Transverse colon (tissue), 4 donors: ENCODE measurements at regions not wholly inside any gene's neighbourhood (a gene's known extent, or its start where the extent isn't known, plus 50 kb on each side); places are given as distances from the start of the nearest gene placed in this dataset.

Source experiments
- CTCF ChIP-seq, 5 experiments: fragments of 200-600 bp in 3 of 5; fragments of 450-650 bp in 2 of 5; sonication (generic) in 3 of 5; IDR thresholded peaks; 1 replicate in 2 of 5; 2 replicates in 3 of 5; pipeline ENCODE4 v1.5.1; 2016 to 2017; ENCODE audit warnings: antibody characterized with exemption in 5 of 5, inconsistent platforms in 3 of 5, mild to moderate bottlenecking in 2 of 5, moderate library complexity in 1 of 5
- POLR2A ChIP-seq: fragments of 450-650 bp; IDR thresholded peaks from one replicate; pipeline ENCODE4 v1.6.1; 2016; ENCODE audit warnings: antibody characterized with exemption, mild to moderate bottlenecking, moderate library complexity
- POLR2AphosphoS5 ChIP-seq, 3 donors: sonication (generic); formaldehyde crosslinking; IDR thresholded peaks; one replicate each; pipeline ENCODE4 v1.6.1; 2016; ENCODE audit warnings: antibody characterized with exemption in 3 of 3

- no peak for TF ChIP-seq CTCF (IDR thresholded peaks at IDR 0.05)
- no peak for TF ChIP-seq POLR2AphosphoS5 (IDR thresholded peaks at IDR 0.05)
- TF ChIP-seq POLR2A = no peak
Measured at GRCh38 chr11:127471662-127472061, 471.1 kb upstream of the KIRREL3 start.
